Thyroid gland (tissue), 4 donors: ENCODE measurements at regions not wholly inside any gene's neighbourhood (a gene's known extent, or its start where the extent isn't known, plus 50 kb on each side); places are given as distances from the start of the nearest gene placed in this dataset.

Experiments
- CTCF ChIP-seq, 6 experiments: fragments of 200-600 bp in 3 of 6; fragments of 450-650 bp in 3 of 6; sonication (generic) in 3 of 6; IDR thresholded peaks; one replicate each; pipeline ENCODE4 v1.5.1; 2016 to 2019; ENCODE audit warnings: antibody characterized with exemption in 6 of 6, mild to moderate bottlenecking in 2 of 6, inconsistent platforms in 1 of 6, moderate library complexity in 1 of 6
- POLR2A ChIP-seq, 2 donors: fragments of 450-650 bp; IDR thresholded peaks; one replicate each; pipeline ENCODE4 v1.6.1; 2017; ENCODE audit warnings: antibody characterized with exemption in 2 of 2, mild to moderate bottlenecking in 2 of 2, moderate library complexity in 1 of 2

GRCh38 chr2:55106148-55106547, 55.9 kb upstream of the RTN4 start:
- no peak for TF ChIP-seq CTCF (IDR thresholded peaks at IDR 0.05)
- TF ChIP-seq POLR2A (IDR thresholded peaks at IDR 0.05), result no peak
